HG02973 (cell line): ENCODE measurements at regions not wholly inside any gene's neighbourhood (a gene's known extent, or its start where the extent isn't known, plus 50 kb on each side); places are given as distances from the start of the nearest gene placed in this dataset.

Experiments used
- ATAC-seq: cut with Tn5 transposase; IDR thresholded peaks from one replicate; pipeline ENCODE4 v1.9.1; 2021; ENCODE audit warnings: moderate library complexity; ENCODE audit not compliant: unreplicated experiment

- ATAC-seq = no peak
Observed at GRCh38 chr20:7828437-7828836, 111.8 kb downstream of the HAO1 start.

GRCh38 chr20:7829031-7829430 lies 111.2 kb downstream of the HAO1 start:
- ATAC-seq = no peak

- no peak for ATAC-seq
Observed at GRCh38 chr20:7829776-7830175, 110.5 kb downstream of the HAO1 start.
